Hepatocyte (in vitro differentiated cells): ENCODE measurements at regions not wholly inside any gene's neighbourhood (a gene's known extent, or its start where the extent isn't known, plus 50 kb on each side); places are given as distances from the start of the nearest gene placed in this dataset.

Experiments
- DNase-seq: peaks from one replicate; pipeline ENCODE4 v3.0.0-alpha.2; 2016; ENCODE audit warnings: low spot score
- H2AFZ ChIP-seq: fragments of 200-600 bp; sonication (generic); 2 replicates; pipeline ENCODE4 v1.6.0; 2016; ENCODE audit warnings: antibody characterized with exemption, mild to moderate bottlenecking
- H3K27ac ChIP-seq: fragments of 200-600 bp; sonication (generic); 2 replicates; pipeline ENCODE4 v1.5.1; 2016; ENCODE audit warnings: mild to moderate bottlenecking
- H3K27me3 ChIP-seq: fragments of 200-600 bp; sonication (generic); 2 replicates; pipeline ENCODE4 v1.6.1; 2016
- H3K36me3 ChIP-seq: fragments of 200-600 bp; sonication (generic); replicated peaks from 2 replicates; pipeline ENCODE4 v1.5.1; 2016; ENCODE audit warnings: low read depth; ENCODE audit not compliant: insufficient read depth
- H3K4me1 ChIP-seq: fragments of 200-600 bp; sonication (generic); 2 replicates; pipeline ENCODE4 v1.5.1; 2016; ENCODE audit warnings: mild to moderate bottlenecking, moderate library complexity; ENCODE audit not compliant: insufficient read depth
- H3K4me2 ChIP-seq: fragments of 200-600 bp; sonication (generic); 2 replicates; pipeline ENCODE4 v1.6.0; 2016
- H3K4me3 ChIP-seq: fragments of 200-600 bp; sonication (generic); 2 replicates; pipeline ENCODE4 v1.5.1; 2016; ENCODE audit warnings: mild to moderate bottlenecking
- H3K79me2 ChIP-seq: fragments of 200-600 bp; sonication (generic); 2 replicates; pipeline ENCODE4 v1.6.0; 2017; ENCODE audit warnings: mild to moderate bottlenecking
- H3K9me2 ChIP-seq: fragments of 200-600 bp; sonication (generic); replicated peaks from 2 replicates; pipeline ENCODE4 v1.6.0; 2017; ENCODE audit warnings: mild to moderate bottlenecking; ENCODE audit not compliant: insufficient read depth
- H3K9me3 ChIP-seq: fragments of 200-600 bp; sonication (generic); 2 replicates; pipeline ENCODE4 v1.5.1; 2016; ENCODE audit warnings: low read depth, mild to moderate bottlenecking
- H4K20me1 ChIP-seq: fragments of 200-600 bp; sonication (generic); 2 replicates; pipeline ENCODE4 v1.6.0; 2016; ENCODE audit warnings: mild to moderate bottlenecking; ENCODE audit not compliant: insufficient read depth, poor library complexity, severe bottlenecking
- CTCF ChIP-seq: fragments of 200-600 bp; sonication (generic); IDR thresholded peaks from 2 replicates; pipeline ENCODE4 v1.5.1; 2016; ENCODE audit warnings: antibody characterized with exemption, mild to moderate bottlenecking; ENCODE audit not compliant: poor library complexity
- EZH2 ChIP-seq: fragments of 200-600 bp; sonication (generic); IDR thresholded peaks from 2 replicates; pipeline ENCODE4 v1.6.1; 2016; ENCODE audit warnings: antibody characterized with exemption, mild to moderate bottlenecking, borderline replicate concordance
- EZH2phosphoT487 ChIP-seq: fragments of 200-600 bp; sonication (generic); IDR thresholded peaks from one replicate; pipeline ENCODE4 v1.6.1; 2018; ENCODE audit warnings: antibody characterized with exemption, mild to moderate bottlenecking, low read depth, moderate library complexity; ENCODE audit not compliant: unreplicated experiment, severe bottlenecking
- WGBS: methylation state at CpG from one replicate; pipeline ENCODE4 v1.1.6; 2016; ENCODE audit warnings: low lambda C conversion rate; ENCODE audit errors: missing lambda C conversion rate; 5-methylcytosine and 5-hydroxymethylcytosine counted together

GRCh38 chr5:113846941-113847340, 333.4 kb downstream of the YTHDC2 start:
- 40% methylated on average over 5 of the region's 5 CpGs for WGBS
- Histone ChIP-seq H3K27me3 (no peaks in the 10 kb centered on the region), H3K27ac (peak overlapping the region; percentile 11), H3K9me2 (no peaks in the 10 kb centered on the region), H2AFZ (no peak overlapping the region), H3K9me3 (no peaks in the 10 kb centered on the region), H3K36me3 (no peaks in the 10 kb centered on the region), H3K4me3 (no peak overlapping the region), H3K4me1 (no peaks in the 10 kb centered on the region), H4K20me1 (no peaks in the 10 kb centered on the region), H3K4me2 (peak overlapping the region; percentile 24), H3K79me2 (no peaks in the 10 kb centered on the region)
- peak; percentile 4 for DNase-seq
- TF ChIP-seq EZH2phosphoT487, result no peak
- no peak for TF ChIP-seq CTCF
- no peak for TF ChIP-seq EZH2

GRCh38 chr5:113864437-113864836, 350.9 kb downstream of the YTHDC2 start:
- no peak overlapping the region for H3K4me3 ChIP-seq
- no peaks in the 10 kb centered on the region for H3K4me1 ChIP-seq
- no peak overlapping the region for H3K27ac ChIP-seq
- no peak for DNase-seq
- H3K4me2 ChIP-seq, result no peak overlapping the region
- no peaks in the 10 kb centered on the region for H4K20me1 ChIP-seq
- no peaks in the 10 kb centered on the region for H3K36me3 ChIP-seq
- H3K27me3 ChIP-seq, result no peaks in the 10 kb centered on the region
- H3K9me2 ChIP-seq, result no peaks in the 10 kb centered on the region
- no peak overlapping the region for H2AFZ ChIP-seq
- TF ChIP-seq EZH2phosphoT487, result no peak
- no peak for TF ChIP-seq CTCF
- no peak for TF ChIP-seq EZH2
- H3K79me2 ChIP-seq, result no peaks in the 10 kb centered on the region
- no peaks in the 10 kb centered on the region for H3K9me3 ChIP-seq

- no peak overlapping the region for H3K27ac ChIP-seq
- H3K4me1 ChIP-seq, result no peaks in the 10 kb centered on the region
- H3K9me2 ChIP-seq, result no peaks in the 10 kb centered on the region
- no peak for DNase-seq
- H3K4me2 ChIP-seq, result no peak overlapping the region
- H3K36me3 ChIP-seq, result no peaks in the 10 kb centered on the region
- TF ChIP-seq EZH2phosphoT487 (no peak), CTCF (no peak), EZH2 (no peak)
- H2AFZ ChIP-seq, result no peak overlapping the region
- no peaks in the 10 kb centered on the region for H3K79me2 ChIP-seq
- H3K9me3 ChIP-seq, result no peaks in the 10 kb centered on the region
- H3K4me3 ChIP-seq, result no peak overlapping the region
- no peaks in the 10 kb centered on the region for H3K27me3 ChIP-seq
- no peaks in the 10 kb centered on the region for H4K20me1 ChIP-seq
Observed at GRCh38 chr5:113866763-113867162, 353.3 kb downstream of the YTHDC2 start.

GRCh38 chr5:113869611-113870010, 356.1 kb downstream of the YTHDC2 start:
- no peak overlapping the region for H3K4me3 ChIP-seq
- TF ChIP-seq EZH2phosphoT487, result no peak
- no peak for TF ChIP-seq EZH2
- TF ChIP-seq CTCF, result no peak
- H3K4me2 ChIP-seq, result no peak overlapping the region
- H3K9me3 ChIP-seq, result no peaks in the 10 kb centered on the region
- WGBS, result 85% methylated on average over 3 of the region's 3 CpGs
- DNase-seq, result no peak
- no peaks in the 10 kb centered on the region for H3K9me2 ChIP-seq
- H3K79me2 ChIP-seq, result no peaks in the 10 kb centered on the region
- no peaks in the 10 kb centered on the region for H3K4me1 ChIP-seq
- H3K27me3 ChIP-seq, result no peaks in the 10 kb centered on the region
- no peaks in the 10 kb centered on the region for H3K36me3 ChIP-seq
- no peak overlapping the region for H2AFZ ChIP-seq
- no peak overlapping the region for H3K27ac ChIP-seq
- no peaks in the 10 kb centered on the region for H4K20me1 ChIP-seq
